NB4 (cell line): ENCODE measurements at regions not wholly inside any gene's neighbourhood (a gene's known extent, or its start where the extent isn't known, plus 50 kb on each side); places are given as distances from the start of the nearest gene placed in this dataset.

Experiments used
- POLR2A ChIP-seq: IDR thresholded peaks from 2 replicates; pipeline ENCODE4 v1.6.1; 2011; ENCODE audit warnings: mild to moderate bottlenecking; ENCODE audit not compliant: insufficient read length; ENCODE audit errors: extremely low read depth
- TF ChIP-seq, protein P1 (sequence below): IDR thresholded peaks from one replicate; pipeline ENCODE4 v1.5.1; 2012; ENCODE audit warnings: low read depth, low read length

DNA sequence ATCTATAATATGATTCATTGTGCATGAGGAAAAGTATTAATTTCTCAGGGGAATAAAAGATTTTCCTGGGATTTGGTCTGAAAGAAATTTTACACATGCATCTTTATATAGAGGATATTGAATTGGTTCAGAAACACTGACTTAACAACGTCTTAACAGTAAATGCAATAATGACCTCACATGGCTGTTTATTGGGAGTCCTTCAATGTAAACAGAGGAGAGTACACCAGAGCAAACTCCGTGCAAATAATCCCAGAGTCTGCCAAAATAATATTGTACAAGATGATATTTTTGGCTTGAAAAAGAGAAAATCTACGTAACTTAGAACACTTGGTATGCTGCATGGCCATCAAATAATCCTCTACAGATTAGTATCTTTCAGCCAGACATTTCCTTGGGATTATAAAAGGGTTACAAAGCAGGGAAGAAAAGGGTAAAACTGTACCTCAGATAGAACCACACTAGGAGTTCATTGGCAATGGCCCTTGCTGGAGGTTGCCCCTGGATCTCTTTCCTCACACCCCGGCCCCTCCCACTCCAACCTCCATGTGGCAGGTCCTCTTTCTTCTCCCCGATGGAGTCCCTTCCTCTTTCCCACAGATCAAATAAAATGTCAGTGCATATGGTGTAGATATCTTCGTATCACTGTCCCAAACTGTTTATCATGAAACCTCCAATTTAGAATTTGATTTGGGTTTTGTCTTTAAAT is 196.4 kb downstream of the EVX1 start:
- TF ChIP-seq POLR2A = no peak
- TF ChIP-seq, protein P1, sequence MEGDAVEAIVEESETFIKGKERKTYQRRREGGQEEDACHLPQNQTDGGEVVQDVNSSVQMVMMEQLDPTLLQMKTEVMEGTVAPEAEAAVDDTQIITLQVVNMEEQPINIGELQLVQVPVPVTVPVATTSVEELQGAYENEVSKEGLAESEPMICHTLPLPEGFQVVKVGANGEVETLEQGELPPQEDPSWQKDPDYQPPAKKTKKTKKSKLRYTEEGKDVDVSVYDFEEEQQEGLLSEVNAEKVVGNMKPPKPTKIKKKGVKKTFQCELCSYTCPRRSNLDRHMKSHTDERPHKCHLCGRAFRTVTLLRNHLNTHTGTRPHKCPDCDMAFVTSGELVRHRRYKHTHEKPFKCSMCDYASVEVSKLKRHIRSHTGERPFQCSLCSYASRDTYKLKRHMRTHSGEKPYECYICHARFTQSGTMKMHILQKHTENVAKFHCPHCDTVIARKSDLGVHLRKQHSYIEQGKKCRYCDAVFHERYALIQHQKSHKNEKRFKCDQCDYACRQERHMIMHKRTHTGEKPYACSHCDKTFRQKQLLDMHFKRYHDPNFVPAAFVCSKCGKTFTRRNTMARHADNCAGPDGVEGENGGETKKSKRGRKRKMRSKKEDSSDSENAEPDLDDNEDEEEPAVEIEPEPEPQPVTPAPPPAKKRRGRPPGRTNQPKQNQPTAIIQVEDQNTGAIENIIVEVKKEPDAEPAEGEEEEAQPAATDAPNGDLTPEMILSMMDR = no peak
